OCI-LY7 (cell line): ENCODE measurements at regions not wholly inside any gene's neighbourhood (a gene's known extent, or its start where the extent isn't known, plus 50 kb on each side); places are given as distances from the start of the nearest gene placed in this dataset.

Source experiments
- BruUV-seq: library from RNA; stranded (reverse); fragments of 400-500 nt; replicated peaks from 2 replicates; lab custom pipeline; 2021; lab: Mats Ljungman, UMichigan
- CTCF ChIA-PET: fragments of 300-600 bp; sonication (Branson Sonifier 250); formaldehyde crosslinking; loops from one replicate; lab custom pipeline; 2022; ENCODE audit warnings: antibody characterized with exemption; ENCODE audit not compliant: unreplicated experiment; lab: Charles Lee
- POLR2A ChIA-PET: fragments of 300-600 bp; sonication (Branson Sonifier 250); formaldehyde crosslinking; loops from one replicate; lab custom pipeline; 2022; ENCODE audit warnings: antibody characterized with exemption; lab: Charles Lee
- DNase-seq: peaks from one replicate; pipeline ENCODE4 v3.0.0-alpha.2; 2015; ENCODE audit warnings: low spot score
- H2AFZ ChIP-seq: fragments of 200-600 bp; sonication (generic), shearing (Covaris generic); 2 replicates; pipeline ENCODE4 v1.6.1; 2014; ENCODE audit warnings: mild to moderate bottlenecking, antibody characterized with exemption, low read length, moderate library complexity
- H3K27ac ChIP-seq: fragments of 200-600 bp; sonication (generic); 2 replicates; pipeline ENCODE4 v1.5.1; 2014; ENCODE audit warnings: mixed run types, low read depth, mild to moderate bottlenecking, moderate library complexity, low read length, inconsistent platforms; ENCODE audit not compliant: poor library complexity, severe bottlenecking
- H3K36me3 ChIP-seq: fragments of 200-600 bp; sonication (generic); 2 replicates; pipeline ENCODE4 v1.6.1; 2014; ENCODE audit warnings: mild to moderate bottlenecking, antibody characterized with exemption, low read length, moderate library complexity, mixed read lengths; ENCODE audit not compliant: insufficient read depth
- H3K4me1 ChIP-seq: fragments of 200-600 bp; sonication (generic); 2 replicates; pipeline ENCODE4 v1.5.1; 2014; ENCODE audit warnings: mild to moderate bottlenecking, low read length; ENCODE audit not compliant: insufficient read depth, poor library complexity, severe bottlenecking
- H3K4me2 ChIP-seq: fragments of 200-600 bp; sonication (generic); 2 replicates; pipeline ENCODE4 v1.6.1; 2014; ENCODE audit warnings: mild to moderate bottlenecking, low read length
- H3K4me3 ChIP-seq: fragments of 200-600 bp; sonication (generic); 2 replicates; pipeline ENCODE4 v1.5.1; 2014; ENCODE audit warnings: mild to moderate bottlenecking, low read depth, low read length; ENCODE audit not compliant: poor library complexity, severe bottlenecking
- H3K79me2 ChIP-seq: fragments of 200-600 bp; sonication (generic); 2 replicates; pipeline ENCODE4 v1.6.1; 2016; ENCODE audit warnings: low read depth, mild to moderate bottlenecking, low read length, moderate library complexity, mixed read lengths; ENCODE audit not compliant: insufficient read depth
- H3K9me2 ChIP-seq: fragments of 200-600 bp; sonication (generic); 2 replicates; pipeline ENCODE4 v1.6.1; 2016; ENCODE audit warnings: mild to moderate bottlenecking, low read length, mixed read lengths; ENCODE audit not compliant: insufficient read depth
- H3K9me3 ChIP-seq: fragments of 200-600 bp; sonication (generic); 2 replicates; pipeline ENCODE4 v1.6.1; 2014; ENCODE audit warnings: mild to moderate bottlenecking, mixed run types, low read length, mixed read lengths
- H4K20me1 ChIP-seq: fragments of 200-600 bp; sonication (generic); 2 replicates; pipeline ENCODE4 v1.6.1; 2014; ENCODE audit warnings: mild to moderate bottlenecking, antibody characterized with exemption, low read length, moderate library complexity, mixed read lengths; ENCODE audit not compliant: insufficient read depth
- CTCF ChIP-seq: fragments of 200-600 bp; sonication (generic); conservative IDR thresholded peaks from 2 replicates; pipeline ENCODE4 v1.5.1; 2014; ENCODE audit warnings: mild to moderate bottlenecking, antibody characterized with exemption, low read length, moderate library complexity, mixed read lengths
- EZH2phosphoT487 ChIP-seq: fragments of 200-600 bp; sonication (generic); IDR thresholded peaks from 2 replicates; pipeline ENCODE4 v1.6.1; 2018; ENCODE audit warnings: low read depth, borderline replicate concordance, mild to moderate bottlenecking, mixed run types, antibody characterized with exemption, low read length, moderate library complexity, mixed read lengths
- intact Hi-C: fragments of 100-400 bp; cut with micrococcal nuclease; formaldehyde crosslinking; loops from one replicate; pipeline ENCODE4 v1.10.0; 2022; ENCODE audit not compliant: unreplicated experiment

DNA sequence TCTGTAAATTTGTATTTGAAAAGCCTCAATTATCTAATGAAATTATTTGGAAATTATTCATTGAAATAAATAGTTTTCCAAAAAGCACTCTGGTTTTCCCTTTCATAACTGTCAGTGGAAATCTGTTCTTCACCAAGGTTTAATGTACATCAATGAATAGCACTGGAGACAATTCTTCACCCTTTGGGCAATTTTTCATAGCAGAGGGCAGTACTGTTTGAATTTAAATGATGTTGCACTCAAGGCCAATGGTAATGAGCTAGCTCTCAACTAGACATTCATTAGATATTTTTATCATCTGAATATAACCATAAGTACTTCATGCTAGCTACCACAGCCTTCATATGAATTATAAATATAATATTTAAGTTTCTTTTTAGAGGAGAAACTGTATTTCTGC, 658.2 kb upstream of the CCDC54 start:
- no peaks in the 10 kb centered on the region for H3K4me1 ChIP-seq
- no peaks in the 10 kb centered on the region for H3K79me2 ChIP-seq
- no peaks in the 10 kb centered on the region for H3K9me2 ChIP-seq
- H3K9me3 ChIP-seq: no peaks in the 10 kb centered on the region
- H3K27ac ChIP-seq: no peak overlapping the region
- H3K36me3 ChIP-seq: no peaks in the 10 kb centered on the region
- no peak overlapping the region for H3K4me2 ChIP-seq
- no peak for DNase-seq
- no peak overlapping the region for H3K4me3 ChIP-seq
- H2AFZ ChIP-seq: no peak overlapping the region
- no TSS peak for BruUV-seq
- CTCF ChIA-PET: no interaction called here
- no peaks in the 10 kb centered on the region for H4K20me1 ChIP-seq
- intact Hi-C loops: no loop called here
- no peak for TF ChIP-seq CTCF
- TF ChIP-seq EZH2phosphoT487: no peak
- POLR2A ChIA-PET: no interaction called here

DNA sequence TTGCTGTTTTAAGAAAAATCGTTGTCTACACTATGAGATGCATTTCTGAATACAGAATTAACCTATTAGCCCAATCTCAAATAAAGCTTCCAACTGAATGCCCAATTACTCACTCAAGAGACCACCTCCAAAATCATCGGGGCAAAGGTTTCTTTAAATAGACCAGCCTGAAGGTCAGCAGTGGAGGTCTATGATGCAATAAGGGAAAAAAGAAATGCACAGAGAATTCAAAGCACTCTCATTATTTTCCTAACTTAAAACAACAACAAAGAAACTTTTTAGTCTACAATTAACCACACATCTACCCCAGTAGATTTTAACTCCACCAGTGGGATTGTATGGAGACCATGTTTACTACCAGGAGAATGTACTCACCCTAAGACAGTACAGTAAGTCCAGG, 657.7 kb upstream of the CCDC54 start:
- ChIA-PET POLR2A (no interaction called here), CTCF (no interaction called here)
- no peaks in the 10 kb centered on the region for H3K79me2 ChIP-seq
- no peaks in the 10 kb centered on the region for H3K9me2 ChIP-seq
- intact Hi-C loops: no loop called here
- H3K4me3 ChIP-seq: no peak overlapping the region
- no peak for DNase-seq
- H3K4me2 ChIP-seq: no peak overlapping the region
- H3K36me3 ChIP-seq: no peaks in the 10 kb centered on the region
- TF ChIP-seq EZH2phosphoT487: no peak
- TF ChIP-seq CTCF: no peak
- no peaks in the 10 kb centered on the region for H3K9me3 ChIP-seq
- H3K4me1 ChIP-seq: no peaks in the 10 kb centered on the region
- H2AFZ ChIP-seq: no peak overlapping the region
- H4K20me1 ChIP-seq: no peaks in the 10 kb centered on the region
- no peak overlapping the region for H3K27ac ChIP-seq
- BruUV-seq: no TSS peak

GRCh38 chr3:106720510-106720909, 656.7 kb upstream of the CCDC54 start:
- Histone ChIP-seq H3K79me2 (no peaks in the 10 kb centered on the region), H4K20me1 (no peaks in the 10 kb centered on the region), H2AFZ (no peak overlapping the region), H3K4me3 (no peak overlapping the region), H3K9me3 (no peaks in the 10 kb centered on the region), H3K36me3 (no peaks in the 10 kb centered on the region), H3K9me2 (no peaks in the 10 kb centered on the region), H3K27ac (no peak overlapping the region), H3K4me2 (no peak overlapping the region), H3K4me1 (no peaks in the 10 kb centered on the region)
- ChIA-PET POLR2A (no interaction called here), CTCF (no interaction called here)
- TF ChIP-seq EZH2phosphoT487 (no peak), CTCF (no peak)
- no peak for DNase-seq
- no TSS peak for BruUV-seq
- intact Hi-C loops: no loop called here
